Upper lobe of left lung (tissue), 4 donors: ENCODE measurements at regions not wholly inside any gene's neighbourhood (a gene's known extent, or its start where the extent isn't known, plus 50 kb on each side); places are given as distances from the start of the nearest gene placed in this dataset.

Experiments
- CTCF ChIP-seq, 6 experiments: fragments of 450-650 bp in 4 of 6; fragments of 200-600 bp in 2 of 6; sonication (generic) in 2 of 6; IDR thresholded peaks; one replicate each; pipeline ENCODE4 v1.5.1; 2016 to 2019; ENCODE audit warnings: antibody characterized with exemption in 6 of 6
- POLR2A ChIP-seq, 4 donors: fragments of 450-650 bp; IDR thresholded peaks; one replicate each; pipeline ENCODE4 v1.5.1; 2016 to 2017; ENCODE audit warnings: antibody characterized with exemption in 4 of 4, mild to moderate bottlenecking in 2 of 4

GRCh38 chr3:115398506-115398905, 224.8 kb upstream of the GAP43 start:
- TF ChIP-seq POLR2A (IDR thresholded peaks at IDR 0.05): no peak
- no peak for TF ChIP-seq CTCF (IDR thresholded peaks at IDR 0.05)
